ENCODE measurements at regions not wholly inside any gene's neighbourhood (a gene's known extent, or its start where the extent isn't known, plus 50 kb on each side); places are given as distances from the start of the nearest gene placed in this dataset.

DNA sequence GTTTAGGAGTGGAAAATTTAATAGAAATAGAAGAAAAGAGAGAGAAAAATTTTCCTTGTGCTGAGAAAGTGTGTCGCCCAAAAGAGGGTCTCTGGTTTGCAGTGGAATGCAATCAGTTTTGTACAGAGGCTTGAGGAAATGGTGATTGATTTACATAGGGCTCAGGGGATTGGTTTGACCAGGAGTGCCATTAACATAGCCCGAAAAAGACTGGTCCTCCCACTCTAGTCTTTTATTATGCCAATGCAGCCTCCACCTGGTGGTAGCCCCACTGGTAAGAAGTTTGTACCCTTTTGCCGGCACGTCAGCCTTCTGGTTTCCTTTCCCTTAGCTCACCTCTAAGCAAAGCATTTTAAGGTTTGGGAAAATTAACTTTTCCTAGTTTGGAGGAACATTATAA is 885.3 kb downstream of the XPNPEP1 start:
- H3K14ac ChIP-seq (replicated peaks; ENCODE audit: low read depth, low read length): no peak overlapping the region
- no peak overlapping the region for H2BK20ac ChIP-seq (ENCODE audit: low read depth, low read length)
- H2BK120ac ChIP-seq (ENCODE audit: low read depth, low read length): no peak overlapping the region
- no peak overlapping the region for H3K9ac ChIP-seq (ENCODE audit: low read depth, low read length)
- TF ChIP-seq SMC3 (IDR thresholded peaks at IDR 0.05; ENCODE audit: low read depth, low read length) (no peak), BHLHE40 (IDR thresholded peaks at IDR 0.05; ENCODE audit: low read depth, low read length) (no peak), MXI1 (IDR thresholded peaks at IDR 0.05; ENCODE audit: borderline replicate concordance, low read depth, low read length) (no peak), MAFK (IDR thresholded peaks at IDR 0.05; ENCODE audit: low read depth, low read length) (no peak), RAD21 (IDR thresholded peaks at IDR 0.05; ENCODE audit: low read length) (no peak), MAZ (IDR thresholded peaks at IDR 0.05; ENCODE audit: borderline replicate concordance, low read depth, low read length) (no peak)
- TF ChIP-seq, protein P1, sequence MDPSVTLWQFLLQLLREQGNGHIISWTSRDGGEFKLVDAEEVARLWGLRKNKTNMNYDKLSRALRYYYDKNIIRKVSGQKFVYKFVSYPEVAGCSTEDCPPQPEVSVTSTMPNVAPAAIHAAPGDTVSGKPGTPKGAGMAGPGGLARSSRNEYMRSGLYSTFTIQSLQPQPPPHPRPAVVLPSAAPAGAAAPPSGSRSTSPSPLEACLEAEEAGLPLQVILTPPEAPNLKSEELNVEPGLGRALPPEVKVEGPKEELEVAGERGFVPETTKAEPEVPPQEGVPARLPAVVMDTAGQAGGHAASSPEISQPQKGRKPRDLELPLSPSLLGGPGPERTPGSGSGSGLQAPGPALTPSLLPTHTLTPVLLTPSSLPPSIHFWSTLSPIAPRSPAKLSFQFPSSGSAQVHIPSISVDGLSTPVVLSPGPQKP (IDR thresholded peaks at IDR 0.05; ENCODE audit: borderline replicate concordance, low read depth, low read length): no peak
- TF ChIP-seq, protein P2, sequence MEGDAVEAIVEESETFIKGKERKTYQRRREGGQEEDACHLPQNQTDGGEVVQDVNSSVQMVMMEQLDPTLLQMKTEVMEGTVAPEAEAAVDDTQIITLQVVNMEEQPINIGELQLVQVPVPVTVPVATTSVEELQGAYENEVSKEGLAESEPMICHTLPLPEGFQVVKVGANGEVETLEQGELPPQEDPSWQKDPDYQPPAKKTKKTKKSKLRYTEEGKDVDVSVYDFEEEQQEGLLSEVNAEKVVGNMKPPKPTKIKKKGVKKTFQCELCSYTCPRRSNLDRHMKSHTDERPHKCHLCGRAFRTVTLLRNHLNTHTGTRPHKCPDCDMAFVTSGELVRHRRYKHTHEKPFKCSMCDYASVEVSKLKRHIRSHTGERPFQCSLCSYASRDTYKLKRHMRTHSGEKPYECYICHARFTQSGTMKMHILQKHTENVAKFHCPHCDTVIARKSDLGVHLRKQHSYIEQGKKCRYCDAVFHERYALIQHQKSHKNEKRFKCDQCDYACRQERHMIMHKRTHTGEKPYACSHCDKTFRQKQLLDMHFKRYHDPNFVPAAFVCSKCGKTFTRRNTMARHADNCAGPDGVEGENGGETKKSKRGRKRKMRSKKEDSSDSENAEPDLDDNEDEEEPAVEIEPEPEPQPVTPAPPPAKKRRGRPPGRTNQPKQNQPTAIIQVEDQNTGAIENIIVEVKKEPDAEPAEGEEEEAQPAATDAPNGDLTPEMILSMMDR (conservative IDR thresholded peaks at IDR 0.05; ENCODE audit: low read depth, low read length): no peak
- H2AK5ac ChIP-seq (ENCODE audit: low read depth, low read length): no peak overlapping the region
- no peak overlapping the region for H3K4ac ChIP-seq (ENCODE audit: low read depth, low read length)
- no peak overlapping the region for H3K4me3 ChIP-seq (ENCODE audit: insufficient read depth, low read depth, low read length)
- H4K8ac ChIP-seq (ENCODE audit: low read depth in 2 of 2, low read length in 2 of 2): no peak overlapping the region
- H3K27me3 ChIP-seq (ENCODE audit: control insufficient read depth, insufficient read depth, low read length): no peaks in the 10 kb centered on the region
- no peaks in the 10 kb centered on the region; the same call in 1 of the 2 replicates for H3K9me3 ChIP-seq (ENCODE audit: control insufficient read depth, insufficient read depth, low read length)
- H3K79me1 ChIP-seq (ENCODE audit: low read depth in 1 of 2, low read length in 2 of 2): no peaks in the 10 kb centered on the region
- no peak overlapping the region for H4K5ac ChIP-seq (ENCODE audit: low read depth, low read length)
- BruUV-seq (replicated peaks): no TSS peak
- WGBS, 2 experiments (ENCODE audit: extremely low coverage in 2 of 2, insufficient read length in 1 of 2): no CpG with 5 or more reads among the region's 4 CpGs
- in situ Hi-C loops (cut with MboI; ENCODE audit: low sequenced_read_pairs): no loop called here
- dilution Hi-C loops (cut with HindIII; ENCODE audit: low sequenced_read_pairs, unreplicated experiment): no loop called here
- H2BK5ac ChIP-seq (ENCODE audit: low read depth, low read length, poor library complexity, severe bottlenecking): no peak overlapping the region
- H2AFZ ChIP-seq (replicated peaks; ENCODE audit: low read length, poor library complexity): no peak overlapping the region
- H3K56ac ChIP-seq (ENCODE audit: extremely low read depth, insufficient read depth, low read length): no peak overlapping the region
- no peaks in the 10 kb centered on the region for H3K9me1 ChIP-seq (ENCODE audit: insufficient read depth, low read length)
- no peak overlapping the region for H3K4me2 ChIP-seq (ENCODE audit: low read depth, low read length)
- H3K18ac ChIP-seq (ENCODE audit: low read depth, low read length): no peak overlapping the region
- H3K23ac ChIP-seq (ENCODE audit: low read depth, low read length): no peak overlapping the region
- H2BK15ac ChIP-seq (ENCODE audit: low read depth, low read length): no peak overlapping the region
- ChIA-PET CTCF (interaction anchor here (0.5 to 0.6 kb wide), 2 partner anchors 134 to 290 kb away, joined by 3 to 4 read pairs; no protein-coding TSS in a partner anchor), POLR2A (ENCODE audit: unreplicated experiment) (no interaction called here)
- no peaks in the 10 kb centered on the region for H3K36me3 ChIP-seq (ENCODE audit: control insufficient read depth, insufficient read depth, low read length)
- H4K20me1 ChIP-seq (ENCODE audit: insufficient read depth, low read length): no peaks in the 10 kb centered on the region
- DNase-seq: no peak
- H3K4me1 ChIP-seq (ENCODE audit: control insufficient read depth, insufficient read depth, low read length): no peaks in the 10 kb centered on the region
- intact Hi-C loops (cut with micrococcal nuclease): no loop called here
- H4K91ac ChIP-seq (ENCODE audit: insufficient read depth, low read depth, low read length): no peak overlapping the region
- no peak for ATAC-seq (ENCODE audit: low read depth)
- no peak overlapping the region for H3K27ac ChIP-seq (ENCODE audit: insufficient read depth, low read length)
- no peak overlapping the region for H2AK9ac ChIP-seq (replicated peaks; ENCODE audit: low read depth, low read length, poor library complexity)

Data from IMR-90 (cell line).